Osteoblast (primary cell): ENCODE measurements at regions not wholly inside any gene's neighbourhood (a gene's known extent, or its start where the extent isn't known, plus 50 kb on each side); places are given as distances from the start of the nearest gene placed in this dataset.

Experiments
- DNase-seq: peaks from one replicate; pipeline ENCODE4 v3.0.0; 2011; ENCODE audit warnings: low spot score, mixed read lengths; ENCODE audit not compliant: insufficient read length; ENCODE audit errors: missing footprints
- H2AFZ ChIP-seq: 2 replicates; pipeline ENCODE4 v1.6.0; 2011; ENCODE audit warnings: mild to moderate bottlenecking, low read length
- H3K27ac ChIP-seq: 2 replicates; pipeline ENCODE4 v1.5.1; 2011; ENCODE audit warnings: mild to moderate bottlenecking, low read depth, low read length, moderate library complexity
- H3K27me3 ChIP-seq: 2 replicates; pipeline ENCODE4 v1.6.0; 2012; ENCODE audit warnings: mild to moderate bottlenecking, control low read depth, inconsistent platforms, low read length, moderate library complexity; ENCODE audit not compliant: insufficient read depth
- H3K36me3 ChIP-seq: 2 replicates; pipeline ENCODE4 v1.5.1; 2011; ENCODE audit warnings: mild to moderate bottlenecking, low read length, control low read depth, moderate library complexity; ENCODE audit not compliant: insufficient read depth
- H3K4me1 ChIP-seq: 2 replicates; pipeline ENCODE4 v1.5.1; 2011; ENCODE audit warnings: mild to moderate bottlenecking, low read length, control low read depth, moderate library complexity; ENCODE audit not compliant: insufficient read depth
- H3K4me2 ChIP-seq: 2 replicates; pipeline ENCODE4 v1.6.0; 2011; ENCODE audit warnings: mild to moderate bottlenecking, low read length; ENCODE audit not compliant: insufficient read depth
- H3K4me3 ChIP-seq: fragments of 200-600 bp; sonication (generic); 3 replicates; pipeline ENCODE4 v1.5.1; 2012; ENCODE audit warnings: mild to moderate bottlenecking, low read length, inconsistent platforms; ENCODE audit not compliant: insufficient read depth
- H3K79me2 ChIP-seq: 2 replicates; pipeline ENCODE4 v1.6.0; 2012; ENCODE audit warnings: mild to moderate bottlenecking, low read length, control low read depth, inconsistent platforms; ENCODE audit not compliant: insufficient read depth
- H3K9me3 ChIP-seq: 2 replicates; pipeline ENCODE4 v1.5.1; 2011; ENCODE audit warnings: low read depth, low read length, control low read depth
- H4K20me1 ChIP-seq: 2 replicates; pipeline ENCODE4 v1.6.0; 2012; ENCODE audit warnings: mild to moderate bottlenecking, low read length, control low read depth; ENCODE audit not compliant: insufficient read depth
- TF ChIP-seq, protein P1 (sequence below): IDR thresholded peaks from 2 replicates; pipeline ENCODE4 v1.5.1; 2011; ENCODE audit warnings: mild to moderate bottlenecking, low read depth, low read length, moderate library complexity; ENCODE audit errors: extremely low read depth

DNA sequence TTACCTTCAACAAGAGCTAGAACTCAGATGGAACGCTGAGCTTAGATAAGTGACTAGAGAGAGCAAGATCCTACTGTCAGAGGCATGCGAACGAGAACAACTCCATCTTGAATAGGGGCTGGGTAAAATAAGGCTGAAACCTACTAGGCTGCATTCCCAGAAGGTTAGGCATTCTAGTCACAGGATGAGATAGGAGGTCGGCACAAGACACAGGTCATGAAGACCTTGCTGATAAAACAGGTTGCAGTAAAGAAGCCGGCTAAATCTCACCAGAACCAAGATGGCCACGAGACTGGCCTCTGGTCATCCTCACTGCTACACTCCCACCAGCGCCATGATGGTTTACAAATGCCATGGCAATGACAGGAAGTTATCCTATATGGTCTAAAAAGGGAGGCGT is 59.6 kb upstream of the PLEKHG3 start:
- H3K27me3 ChIP-seq = no peaks in the 10 kb centered on the region
- H3K36me3 ChIP-seq = no peaks in the 10 kb centered on the region
- TF ChIP-seq, protein P1, sequence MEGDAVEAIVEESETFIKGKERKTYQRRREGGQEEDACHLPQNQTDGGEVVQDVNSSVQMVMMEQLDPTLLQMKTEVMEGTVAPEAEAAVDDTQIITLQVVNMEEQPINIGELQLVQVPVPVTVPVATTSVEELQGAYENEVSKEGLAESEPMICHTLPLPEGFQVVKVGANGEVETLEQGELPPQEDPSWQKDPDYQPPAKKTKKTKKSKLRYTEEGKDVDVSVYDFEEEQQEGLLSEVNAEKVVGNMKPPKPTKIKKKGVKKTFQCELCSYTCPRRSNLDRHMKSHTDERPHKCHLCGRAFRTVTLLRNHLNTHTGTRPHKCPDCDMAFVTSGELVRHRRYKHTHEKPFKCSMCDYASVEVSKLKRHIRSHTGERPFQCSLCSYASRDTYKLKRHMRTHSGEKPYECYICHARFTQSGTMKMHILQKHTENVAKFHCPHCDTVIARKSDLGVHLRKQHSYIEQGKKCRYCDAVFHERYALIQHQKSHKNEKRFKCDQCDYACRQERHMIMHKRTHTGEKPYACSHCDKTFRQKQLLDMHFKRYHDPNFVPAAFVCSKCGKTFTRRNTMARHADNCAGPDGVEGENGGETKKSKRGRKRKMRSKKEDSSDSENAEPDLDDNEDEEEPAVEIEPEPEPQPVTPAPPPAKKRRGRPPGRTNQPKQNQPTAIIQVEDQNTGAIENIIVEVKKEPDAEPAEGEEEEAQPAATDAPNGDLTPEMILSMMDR = no peak
- DNase-seq = no peak
- peak overlapping the region; percentile 82 for H3K27ac ChIP-seq
- H2AFZ ChIP-seq = no peak overlapping the region
- no peaks in the 10 kb centered on the region for H3K9me3 ChIP-seq
- no peaks in the 10 kb centered on the region for H4K20me1 ChIP-seq
- H3K4me3 ChIP-seq = no peak overlapping the region
- peaks cover 19% of the 10 kb centered on the region for H3K4me1 ChIP-seq
- H3K4me2 ChIP-seq = no peak overlapping the region
- no peaks in the 10 kb centered on the region for H3K79me2 ChIP-seq

- TF ChIP-seq, protein P1 = no peak
These were observed 58.9 kb upstream of the PLEKHG3 start for GRCh38 chr14:64645220-64645892.

DNA sequence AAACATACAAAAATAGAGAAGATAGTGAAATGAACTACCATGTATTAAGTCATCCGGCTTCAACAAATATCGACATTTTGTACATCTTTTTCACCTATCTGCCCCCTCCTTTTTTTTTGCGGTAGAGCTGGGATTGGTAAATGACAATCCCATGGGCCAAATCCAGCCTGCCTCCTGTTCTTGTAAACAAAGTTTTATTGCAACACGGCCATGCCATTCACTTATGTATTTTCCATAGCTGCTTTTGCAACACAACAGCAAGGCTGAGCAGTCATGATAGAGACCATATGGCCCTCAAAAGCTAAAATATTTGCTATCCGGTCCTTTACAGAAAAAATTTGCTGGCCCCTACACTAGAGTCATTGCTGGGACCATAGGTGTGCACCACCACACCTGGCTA is 58.1 kb upstream of the PLEKHG3 start:
- no peak for DNase-seq

More at GRCh38 chr14:64645220-64645892, 58.9 kb upstream of the PLEKHG3 start:
- DNase-seq = peak; percentile 83
- Histone ChIP-seq H3K4me3 (no peak overlapping the region), H3K4me2 (peak overlapping the region; percentile 56), H3K9me3 (no peaks in the 10 kb centered on the region), H3K79me2 (no peaks in the 10 kb centered on the region), H3K27me3 (no peaks in the 10 kb centered on the region), H3K36me3 (no peaks in the 10 kb centered on the region), H2AFZ (peak overlapping the region; percentile 38), H4K20me1 (no peaks in the 10 kb centered on the region), H3K27ac (peak overlapping the region; percentile 82), H3K4me1 (peaks cover 20% of the 10 kb centered on the region)

GRCh38 chr14:64649383-64649998 is 54.7 kb upstream of the PLEKHG3 start:
- no peak for DNase-seq
- Histone ChIP-seq H3K27ac (no peak overlapping the region), H4K20me1 (no peaks in the 10 kb centered on the region), H3K4me2 (peak overlapping the region; percentile 57), H3K79me2 (no peaks in the 10 kb centered on the region), H3K36me3 (no peaks in the 10 kb centered on the region), H3K9me3 (no peaks in the 10 kb centered on the region), H2AFZ (peak overlapping the region; percentile 39), H3K4me3 (peak overlapping the region; percentile 26), H3K4me1 (peaks cover 30% of the 10 kb centered on the region), H3K27me3 (no peaks in the 10 kb centered on the region)
- TF ChIP-seq, protein P1 = no peak

More for the DNA sequence above, 58.1 kb upstream of the PLEKHG3 start:
- Histone ChIP-seq H3K9me3 (no peaks in the 10 kb centered on the region), H2AFZ (no peak overlapping the region), H3K36me3 (no peaks in the 10 kb centered on the region), H3K79me2 (no peaks in the 10 kb centered on the region), H3K4me3 (no peak overlapping the region), H3K4me1 (peaks cover 20% of the 10 kb centered on the region), H3K4me2 (peak overlapping the region; percentile 56), H3K27me3 (no peaks in the 10 kb centered on the region), H3K27ac (peak overlapping the region; percentile 82), H4K20me1 (no peaks in the 10 kb centered on the region)
- TF ChIP-seq, protein P1 = no peak
